NCI-H146 treated with DMSO at 0.1 percent for 48 hours (cell line): ENCODE measurements at regions not wholly inside any gene's neighbourhood (a gene's known extent, or its start where the extent isn't known, plus 50 kb on each side); places are given as distances from the start of the nearest gene placed in this dataset.

Experiments
- DNase-seq: peaks from one replicate; lab custom pipeline; 2025; ENCODE audit not compliant: unreplicated experiment; lab: John Stamatoyannopoulos, UW

DNA sequence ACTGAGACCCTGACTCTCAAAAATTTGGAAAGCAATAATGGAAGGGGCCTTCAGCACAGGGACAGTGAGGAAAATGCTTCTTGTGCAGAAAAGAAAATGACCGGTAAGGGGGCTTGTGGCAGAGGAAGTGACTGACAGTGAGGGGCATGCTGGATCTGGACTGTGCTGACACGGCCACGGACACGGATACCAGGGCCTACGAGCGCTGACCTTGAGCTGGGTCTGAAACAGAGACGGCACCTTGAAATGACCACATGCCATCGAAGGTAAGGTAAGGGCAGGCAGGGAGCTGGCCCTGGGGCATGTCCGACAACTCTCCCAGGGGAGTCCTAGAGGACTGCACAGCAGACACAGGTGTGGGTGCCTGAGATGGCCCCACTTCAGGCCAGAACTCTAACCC lies 182.1 kb downstream of the RHOU start:
- DNase-seq: no peak

DNA sequence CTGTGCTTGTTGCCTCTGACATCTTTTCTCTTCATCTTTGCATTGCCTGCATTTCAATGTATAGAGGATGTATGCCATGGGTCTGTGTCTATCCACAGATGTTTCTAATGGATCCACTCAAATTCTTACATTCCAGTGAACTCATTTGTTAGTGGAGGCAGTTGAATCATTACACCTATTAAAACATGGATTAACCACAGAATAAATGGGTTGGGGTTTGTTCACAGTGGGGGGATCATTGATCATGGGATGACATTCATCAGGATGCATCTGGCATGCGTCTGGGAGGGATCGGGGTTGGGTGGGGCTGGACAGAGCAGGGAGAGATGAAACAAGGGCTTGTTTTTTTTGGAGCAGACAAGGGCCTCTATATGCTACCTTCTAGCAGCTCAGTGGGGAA lies 182.5 kb downstream of the RHOU start:
- DNase-seq: no peak

DNA sequence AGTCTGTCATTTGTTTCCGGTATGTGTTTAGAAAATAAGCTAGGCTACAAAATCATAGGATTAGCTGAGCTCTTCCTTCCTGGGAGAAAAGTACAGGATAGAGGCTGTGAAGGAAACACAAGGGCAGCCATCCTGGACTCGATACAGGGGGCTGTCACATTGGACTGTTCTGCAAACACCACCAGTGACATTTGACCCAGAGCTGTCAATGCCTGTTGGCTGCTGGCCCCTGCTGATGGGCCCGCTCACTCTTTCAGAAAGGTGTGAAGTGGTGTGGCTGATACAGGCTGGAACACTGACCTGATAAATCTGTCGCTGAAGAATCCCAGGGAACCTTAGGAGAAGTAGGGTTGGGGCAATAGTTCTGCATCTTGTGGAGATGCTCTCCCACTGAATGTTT lies 183.1 kb downstream of the RHOU start:
- DNase-seq: no peak

DNA sequence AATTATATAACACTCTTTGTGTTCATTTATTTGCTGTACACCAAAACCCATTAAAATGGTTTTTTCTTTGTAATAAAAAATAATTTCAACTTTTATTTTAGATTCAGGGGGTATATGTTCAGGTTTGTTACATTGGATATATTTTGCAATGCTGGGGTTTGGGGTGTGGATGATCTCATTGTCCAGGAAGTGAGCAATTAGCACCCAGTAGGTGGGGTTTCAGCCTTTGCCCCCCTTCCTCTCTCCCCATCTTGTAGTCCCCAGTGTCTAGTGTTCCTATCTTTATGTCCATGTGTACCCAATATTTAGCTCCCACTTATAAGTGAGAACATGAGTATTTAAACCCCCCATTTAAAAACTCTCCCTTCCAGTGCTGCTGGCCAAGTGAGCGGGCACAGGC lies 184.6 kb downstream of the RHOU start:
- DNase-seq: no peak

DNA sequence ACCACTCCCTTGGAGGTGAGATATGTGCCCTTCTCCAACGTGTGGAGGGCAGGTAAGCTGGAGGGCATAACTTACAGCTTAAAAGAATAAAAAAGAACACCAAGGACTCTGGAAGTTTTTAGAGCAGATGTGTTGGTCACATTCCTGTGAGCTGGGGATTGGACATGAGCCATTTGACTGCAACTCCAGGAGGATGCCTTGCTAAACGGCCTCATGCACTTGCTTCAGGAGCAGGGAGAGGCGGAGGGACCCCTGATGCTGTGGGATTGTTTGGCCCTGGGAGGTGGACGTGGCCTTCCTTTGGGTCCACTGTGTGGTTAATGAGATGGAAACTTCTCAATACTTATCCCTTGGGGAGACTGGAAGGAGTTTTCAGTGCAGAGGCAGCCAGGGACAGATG lies 185.6 kb downstream of the RHOU start:
- DNase-seq: no peak

DNA sequence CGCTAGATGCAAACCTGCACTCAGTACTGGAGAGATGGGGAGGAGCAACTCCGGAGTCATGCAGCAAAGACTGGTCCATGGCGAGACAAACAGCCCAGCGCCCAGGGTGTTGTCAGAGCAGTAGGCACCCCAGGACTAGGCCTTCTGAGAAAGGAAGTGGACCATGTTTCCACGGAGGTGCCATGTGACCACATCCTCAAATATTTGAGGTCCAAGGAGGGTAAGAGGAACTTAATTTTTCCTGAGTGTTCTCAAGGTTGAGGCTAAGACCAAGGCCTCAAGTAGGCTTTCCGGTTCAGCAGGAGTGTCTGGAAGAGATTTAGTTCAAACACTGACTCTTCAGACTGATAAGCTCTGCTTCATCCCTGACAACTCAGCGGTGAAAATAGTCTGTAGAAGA lies 186.2 kb downstream of the RHOU start:
- DNase-seq: no peak

DNA sequence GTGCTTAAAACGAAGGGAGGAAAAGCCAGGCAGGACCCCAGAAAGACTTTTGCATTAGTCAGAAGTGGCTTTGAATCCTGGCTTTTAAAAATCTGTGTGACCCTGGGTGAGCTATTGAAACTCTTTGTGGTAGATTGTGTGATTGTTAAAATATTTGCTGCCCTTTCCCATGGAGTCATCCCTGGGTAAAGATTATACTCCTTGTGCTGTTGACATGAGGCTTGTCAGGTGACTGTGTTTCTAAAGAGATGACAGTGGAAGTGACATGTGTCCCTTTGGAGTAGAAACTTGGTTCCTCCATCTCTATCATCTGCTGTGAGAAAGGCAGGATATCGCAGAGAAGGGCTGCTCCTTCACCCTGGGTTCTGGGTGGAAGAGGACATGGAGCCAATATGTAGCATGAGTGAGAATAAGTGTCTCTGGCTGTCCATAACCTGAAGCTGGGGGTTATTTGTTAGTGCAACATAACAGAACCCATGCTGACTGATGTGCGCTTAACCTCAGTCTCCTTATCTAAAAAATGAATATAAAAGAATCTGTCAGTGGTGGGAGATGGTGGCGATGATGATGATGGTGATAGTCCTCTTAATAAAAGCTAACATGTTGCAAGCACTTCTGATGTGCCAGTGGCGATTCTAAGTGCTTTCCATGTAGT lies 187.6 kb downstream of the RHOU start:
- DNase-seq: no peak

DNA sequence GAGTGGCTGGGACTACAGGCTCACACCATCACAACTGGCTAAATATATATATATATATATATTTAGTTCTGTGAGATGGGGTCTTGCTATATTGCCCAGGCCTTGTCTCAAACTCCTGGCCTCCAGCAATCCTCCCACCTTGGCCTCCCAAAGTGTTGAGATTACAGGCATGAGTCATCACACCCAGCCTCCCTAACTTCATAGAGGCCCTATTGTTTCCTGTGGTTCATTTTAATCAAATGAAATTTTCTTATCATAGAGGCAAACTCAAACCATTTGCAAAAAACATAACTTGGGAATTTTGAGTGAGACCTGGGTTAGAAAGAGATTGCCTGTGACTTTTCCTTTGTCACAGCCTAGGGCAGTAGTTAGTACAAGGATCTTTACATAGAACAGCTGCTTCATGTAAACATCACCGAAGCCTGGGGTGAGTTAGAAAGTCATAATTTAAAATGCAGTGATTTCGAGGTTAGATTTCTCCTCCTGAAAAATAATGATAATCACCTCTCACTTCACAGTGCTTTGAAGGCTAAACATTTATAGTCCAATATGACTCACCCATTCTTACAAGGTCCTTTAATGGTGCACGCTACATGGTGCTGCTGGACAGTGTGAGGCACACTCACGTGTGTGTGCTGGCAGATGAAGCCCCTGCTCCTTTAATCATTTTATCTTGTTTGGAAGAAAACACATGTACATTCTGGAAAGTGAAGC lies 188.9 kb downstream of the RHOU start:
- DNase-seq: no peak

DNA sequence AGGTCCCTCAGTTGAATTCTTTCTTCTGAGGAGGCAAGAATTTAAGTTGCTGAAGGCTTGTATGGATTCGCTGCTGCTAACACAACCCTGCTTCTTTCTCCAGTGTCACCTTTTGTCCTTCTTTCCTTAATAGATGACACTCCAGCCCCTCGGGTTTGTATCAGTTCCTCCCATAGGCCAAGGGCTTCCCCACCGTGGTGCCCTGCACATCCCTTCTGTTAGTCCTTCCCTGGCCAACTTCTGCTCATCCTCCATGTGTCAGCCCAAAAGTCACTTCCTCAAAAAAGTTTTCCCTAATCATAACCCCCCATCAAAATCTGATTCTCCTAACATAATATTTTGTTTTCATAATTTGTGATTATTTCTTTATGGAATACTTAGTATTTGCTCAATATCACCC lies 190.4 kb downstream of the RHOU start:
- no peak for DNase-seq

DNA sequence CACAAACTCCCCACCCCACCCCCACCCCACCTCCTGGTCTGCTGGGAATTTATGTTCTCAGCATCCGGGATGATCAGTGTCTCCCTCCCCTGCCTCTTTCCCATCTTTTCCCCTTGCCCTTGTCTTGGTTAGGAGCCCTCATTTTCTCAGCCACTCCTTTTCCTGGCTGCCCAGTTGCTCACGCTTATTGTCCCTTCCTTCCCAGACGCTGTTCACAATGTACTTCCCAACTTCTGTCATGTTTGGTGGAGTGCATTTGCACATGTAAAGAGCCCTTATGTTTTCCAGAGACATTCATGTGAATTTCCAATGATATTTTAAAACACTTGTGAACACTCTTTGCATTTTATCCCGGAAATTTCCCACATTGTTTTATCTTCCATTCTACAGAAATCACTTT lies 192.1 kb downstream of the RHOU start:
- no peak for DNase-seq

DNA sequence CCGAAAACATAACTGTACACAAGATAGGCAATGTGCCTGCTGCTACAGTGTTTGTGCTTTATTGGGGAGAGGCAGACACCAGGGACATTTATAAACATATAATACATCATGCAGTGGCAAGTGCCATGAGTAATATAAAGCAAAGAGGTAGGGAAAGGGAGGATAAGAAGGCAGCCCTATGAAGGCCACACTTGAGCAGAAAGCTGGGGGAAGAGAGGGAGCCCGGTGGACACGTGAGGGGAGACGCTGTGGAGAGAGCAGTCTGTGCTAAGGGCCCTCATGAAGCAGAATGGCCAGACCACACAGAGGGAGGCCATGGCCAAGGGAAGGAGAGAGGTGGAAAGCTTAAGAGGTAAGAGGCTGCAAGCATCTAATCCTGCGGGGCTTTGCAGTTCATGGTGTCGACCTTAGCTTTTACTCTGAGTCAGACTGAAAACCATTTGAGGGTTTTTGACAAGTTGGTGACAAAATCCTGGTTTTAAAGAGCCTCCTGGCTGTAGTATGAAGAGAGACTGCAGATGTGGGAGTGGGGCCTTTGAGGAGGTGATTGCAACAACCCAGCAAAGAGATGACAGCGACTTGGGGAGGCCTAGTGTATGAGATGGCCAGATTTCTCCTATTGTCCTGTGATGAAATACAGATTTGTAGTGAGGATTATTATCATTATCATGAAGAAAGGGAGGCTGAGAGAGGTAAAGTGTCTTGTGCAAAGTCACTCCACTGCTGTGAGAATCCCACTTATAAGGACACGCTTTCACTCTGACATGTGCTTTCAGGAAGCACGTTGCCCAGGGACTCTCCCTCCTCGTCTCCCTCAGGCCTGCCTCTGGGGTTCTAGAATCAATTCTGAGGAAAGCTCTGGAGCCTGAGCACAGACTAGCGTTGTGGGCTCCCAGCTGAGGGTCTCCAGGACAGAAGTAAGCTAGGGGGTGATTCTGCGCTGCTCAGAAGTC lies 192.9 kb downstream of the RHOU start:
- DNase-seq: no peak

DNA sequence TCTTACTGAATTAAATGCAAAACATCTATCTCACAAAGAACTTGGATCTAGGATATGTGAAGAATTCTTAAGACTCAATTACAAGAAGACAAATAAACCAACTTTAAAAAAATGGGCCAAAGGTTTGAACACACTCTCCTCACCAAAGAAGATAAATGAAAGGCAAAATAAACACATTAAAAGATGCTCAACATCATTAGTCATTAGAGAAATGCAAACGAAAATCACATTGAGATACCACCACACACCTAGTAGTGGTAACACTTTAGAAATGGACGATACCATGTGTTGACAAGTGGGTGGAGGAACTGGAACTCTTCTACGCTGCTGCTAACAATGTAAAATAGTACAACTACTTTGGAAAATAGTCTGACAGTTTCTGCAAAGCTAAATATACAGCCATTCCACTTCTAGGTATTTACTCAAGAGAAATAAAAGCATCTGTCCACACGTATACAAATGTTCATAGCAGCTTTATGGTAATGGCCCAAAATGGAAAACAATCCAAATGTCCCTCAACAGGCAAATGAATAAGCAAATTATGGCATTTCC lies 194.3 kb downstream of the RHOU start:
- no peak for DNase-seq

DNA sequence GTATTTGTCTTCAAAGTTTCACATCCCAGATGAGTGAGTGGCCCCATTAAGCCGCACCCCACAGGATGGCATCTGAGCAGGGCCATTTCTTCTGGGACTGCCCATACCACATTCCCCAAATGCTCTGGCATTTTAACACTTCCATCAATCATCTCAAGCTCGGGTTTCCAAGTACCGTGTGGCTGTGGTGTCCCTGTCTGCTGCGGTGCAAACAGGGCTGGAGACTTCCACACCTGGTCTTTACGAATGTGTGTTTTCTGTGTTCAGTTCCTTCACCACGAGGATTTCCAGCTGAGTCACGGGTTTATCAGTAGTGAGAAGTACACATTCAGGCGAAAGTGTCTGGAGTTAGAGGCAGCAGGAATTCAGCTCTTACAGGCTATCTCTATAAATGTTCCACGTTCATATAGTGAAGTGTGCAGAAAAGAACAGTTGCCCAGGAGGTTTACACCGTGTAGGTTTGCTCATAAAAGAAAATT lies 195.2 kb downstream of the RHOU start:
- no peak for DNase-seq

DNA sequence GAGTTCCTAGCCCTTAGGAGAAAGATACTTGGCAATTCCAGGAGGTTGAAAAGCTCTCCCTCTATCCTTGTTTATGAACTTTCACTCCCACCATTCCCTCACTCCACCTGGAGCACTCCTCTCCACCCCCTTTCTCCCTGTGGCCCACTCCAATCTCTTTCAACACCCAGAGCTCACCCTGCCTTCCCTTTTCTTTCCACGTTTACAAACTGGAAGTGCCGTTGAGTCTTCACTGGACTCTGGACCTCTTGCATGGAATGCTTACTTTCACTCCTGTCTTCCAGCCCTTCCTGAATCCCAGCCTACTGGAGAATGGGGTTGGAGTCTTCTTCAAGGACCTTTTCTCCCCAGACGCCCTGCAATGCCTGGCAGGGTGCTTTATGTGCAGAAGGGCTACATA lies 198.5 kb downstream of the RHOU start:
- no peak for DNase-seq

DNA sequence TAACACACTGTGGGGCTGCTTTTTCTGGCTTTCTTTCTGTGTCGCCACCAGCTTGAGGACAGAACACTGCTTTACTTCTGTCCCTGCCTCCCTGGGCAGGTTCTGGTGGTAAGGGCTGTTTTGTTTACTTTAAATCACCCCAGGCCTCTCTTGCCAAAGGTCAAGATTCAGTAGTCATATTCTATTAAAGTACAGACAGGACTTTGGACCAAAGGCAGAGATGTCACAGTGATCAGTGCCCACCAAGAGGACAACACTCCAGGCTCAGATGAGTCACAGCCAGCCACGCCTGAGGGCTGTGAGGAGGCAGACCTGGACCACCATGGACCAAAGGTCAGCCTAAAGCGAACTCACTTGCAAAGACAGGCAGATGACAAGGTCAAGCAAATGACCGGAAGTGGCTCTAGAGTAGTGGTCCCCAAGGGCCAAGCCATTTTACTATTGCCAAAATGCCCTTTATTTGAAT lies 200.0 kb downstream of the RHOU start:
- no peak for DNase-seq

DNA sequence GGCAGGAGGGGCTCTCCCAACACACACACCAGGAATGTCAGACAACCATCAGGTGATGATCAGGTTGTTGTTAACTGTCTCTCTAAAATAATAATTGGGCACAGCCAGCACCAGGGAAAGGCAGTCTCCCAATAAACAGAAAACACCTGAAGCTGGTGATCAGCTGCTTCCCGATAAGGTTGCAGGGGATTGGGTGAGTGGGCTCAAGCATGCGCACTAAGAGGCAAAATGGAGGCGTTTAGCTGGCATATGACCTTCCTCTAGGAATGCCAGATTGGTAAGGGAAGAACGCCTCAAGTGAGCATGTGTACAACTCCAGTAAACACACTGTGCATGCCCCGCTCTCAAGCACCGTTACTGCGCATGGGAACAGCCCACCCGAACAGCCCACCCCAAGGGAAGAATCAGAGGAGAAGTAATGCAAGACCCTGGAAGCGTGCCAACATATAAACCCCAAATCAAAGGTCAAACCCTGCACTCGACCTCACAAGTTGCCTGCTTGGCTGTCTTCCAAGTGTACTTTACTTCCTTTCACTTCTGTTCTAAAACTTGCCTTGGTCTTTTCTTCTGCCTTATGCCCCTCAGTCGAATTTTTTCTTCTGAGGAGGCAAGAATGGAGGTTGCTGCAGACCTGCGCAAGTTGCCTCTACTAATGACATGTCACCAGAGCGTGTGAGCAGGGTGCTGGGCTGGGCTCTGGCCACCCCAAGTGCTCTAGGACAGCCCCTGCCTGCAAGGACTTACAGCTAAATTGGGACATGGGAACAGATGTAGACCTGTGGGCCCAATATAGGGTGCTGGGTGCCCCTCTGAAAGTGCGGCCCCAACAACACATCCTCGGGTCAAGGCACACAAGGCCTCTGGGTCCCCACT lies 200.8 kb downstream of the RHOU start:
- no peak for DNase-seq

DNA sequence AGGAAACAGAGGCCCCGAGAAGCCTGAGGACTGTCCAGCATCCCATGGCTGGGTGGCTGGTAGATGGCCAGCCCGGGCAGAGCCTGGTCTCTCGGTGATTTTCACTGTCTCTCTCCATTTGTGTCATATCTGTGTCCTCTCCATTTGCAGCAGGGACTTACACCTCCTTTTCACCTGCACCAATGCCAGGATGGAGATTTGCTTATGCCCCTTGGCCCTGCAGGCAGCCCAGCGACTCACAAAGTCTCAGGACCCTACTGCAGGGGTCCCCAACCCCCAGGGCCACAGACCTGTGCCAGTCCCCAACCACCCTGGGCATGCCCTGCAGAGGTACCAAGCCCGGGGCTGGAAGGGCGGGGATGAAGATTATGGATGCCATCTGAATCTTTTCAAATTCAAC lies 201.6 kb downstream of the RHOU start:
- DNase-seq: no peak

DNA sequence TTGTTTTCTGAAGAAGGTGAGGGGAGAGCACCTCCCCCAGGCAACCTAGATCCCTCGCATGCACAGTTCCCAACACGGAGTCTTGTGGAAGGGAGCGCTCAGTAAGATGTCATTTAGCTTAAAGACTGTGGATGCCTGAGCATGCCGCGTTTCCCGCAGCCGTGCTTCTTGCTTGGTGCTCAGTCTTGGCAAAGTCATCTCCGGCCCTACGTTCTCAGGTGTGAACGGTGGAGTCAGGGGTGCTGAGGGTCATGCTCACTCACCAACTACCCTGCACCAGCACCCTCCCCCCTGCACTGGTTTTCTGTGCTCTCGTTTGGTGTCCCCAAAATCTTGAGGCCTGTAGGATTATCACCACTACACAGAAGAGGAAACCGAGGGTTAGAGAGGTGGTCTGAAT lies 202.1 kb downstream of the RHOU start:
- no peak for DNase-seq

DNA sequence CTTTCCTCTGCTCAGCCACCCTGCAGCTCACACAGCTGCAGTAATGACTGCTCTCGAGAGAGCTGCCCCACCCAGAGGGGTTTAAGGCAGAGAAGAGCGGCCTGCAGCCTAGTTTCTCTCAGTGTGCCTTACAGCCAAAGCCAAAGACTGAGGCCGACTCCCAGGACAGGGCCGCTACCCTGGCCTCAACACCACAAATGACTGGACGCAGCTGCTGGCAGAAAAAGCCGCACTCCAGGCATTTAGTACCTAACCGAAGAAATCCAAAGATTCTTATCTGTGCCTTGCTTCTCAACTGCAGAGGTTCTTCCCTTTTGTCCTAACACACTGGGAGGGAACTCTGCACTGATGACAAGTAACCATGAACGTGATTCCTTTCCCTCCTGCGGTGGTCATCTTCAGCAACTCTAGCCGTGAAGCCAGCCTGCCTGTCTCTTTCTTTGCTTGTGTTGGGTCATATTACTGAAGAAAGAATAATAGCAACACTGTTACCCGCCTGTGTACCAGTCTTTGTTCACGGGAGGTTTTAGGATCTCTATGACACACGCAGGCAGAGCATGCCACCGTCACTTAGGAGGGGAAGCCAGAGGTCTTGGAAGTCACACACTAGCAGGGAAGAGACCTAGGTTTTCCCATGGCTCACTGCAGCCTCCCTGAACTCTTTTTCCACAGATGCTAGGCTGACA lies 202.7 kb downstream of the RHOU start:
- DNase-seq: no peak

DNA sequence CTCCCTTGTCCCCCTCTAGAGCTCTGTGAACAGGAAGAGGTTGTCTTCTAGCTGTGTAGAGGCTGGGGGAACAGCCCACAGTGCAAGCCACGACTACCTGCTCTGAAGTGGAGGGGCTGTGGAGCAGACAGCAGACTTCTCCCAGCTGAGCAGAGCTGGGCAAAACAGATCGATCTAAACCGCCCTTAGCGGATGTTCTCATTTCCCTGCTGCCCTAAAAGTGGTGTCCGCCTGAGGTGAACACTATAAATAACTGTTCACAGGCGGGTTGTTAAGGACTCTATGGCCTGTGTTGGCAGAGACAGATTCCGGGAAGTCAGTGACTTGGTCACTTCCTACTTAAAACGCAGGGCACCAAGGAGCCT lies 203.2 kb downstream of the RHOU start:
- DNase-seq: no peak
